Upper lobe of right lung (tissue), 1 donor: ENCODE measurements at regions not wholly inside any gene's neighbourhood (a gene's known extent, or its start where the extent isn't known, plus 50 kb on each side); places are given as distances from the start of the nearest gene placed in this dataset.
A peak's percentile ranks its signal among the peaks of the same experiment; 100 is the strongest.

ENCODE experiments used
- ATAC-seq: fragments of 200-7000 bp; cut with Tn5 transposase; one replicate; pipeline ENCODE4 v1.9.1; 2020; ENCODE audit warnings: mild to moderate bottlenecking, moderate library complexity
- DNase-seq: peaks from one replicate; pipeline ENCODE4 v3.0.0-alpha.2; 2020
- H3K27ac ChIP-seq: fragments of 200-600 bp; one replicate; pipeline ENCODE4 v1.8.0; 2022
- H3K27me3 ChIP-seq: fragments of 200-600 bp; one replicate; pipeline ENCODE4 v1.8.0; 2022; ENCODE audit warnings: mild to moderate bottlenecking
- H3K36me3 ChIP-seq: fragments of 200-600 bp; one replicate; pipeline ENCODE4 v1.8.0; 2022
- H3K4me1 ChIP-seq: fragments of 200-600 bp; one replicate; pipeline ENCODE4 v1.8.0; 2022
- H3K4me3 ChIP-seq: fragments of 200-600 bp; one replicate; pipeline ENCODE4 v1.8.0; 2022; ENCODE audit warnings: mild to moderate bottlenecking
- H3K9me3 ChIP-seq: fragments of 200-600 bp; one replicate; pipeline ENCODE4 v1.8.0; 2022
- CTCF ChIP-seq: fragments of 200-600 bp; IDR thresholded peaks from one replicate; pipeline ENCODE4 v1.8.0; 2022; ENCODE audit warnings: antibody characterized with exemption
- intact Hi-C: fragments of 100-400 bp; cut with DNase I; formaldehyde crosslinking; loops from one replicate; pipeline ENCODE4 v1.11.0; 2022
- donor health status: DM: no; HTN: yes; CAD: no; lungs with severe emphysema.

- H3K9me3 ChIP-seq: no peaks in the 10 kb centered on the region
- no peak for TF ChIP-seq CTCF
- intact Hi-C loops: no loop called here
- H3K27ac ChIP-seq: no peak overlapping the region
- H3K4me3 ChIP-seq: no peak overlapping the region
- no peaks in the 10 kb centered on the region for H3K36me3 ChIP-seq
- peak; percentile 76 for ATAC-seq
- peaks cover 7% of the 10 kb centered on the region for H3K4me1 ChIP-seq
- no peak for DNase-seq
- H3K27me3 ChIP-seq: no peaks in the 10 kb centered on the region
These were observed 187.2 kb downstream of the BCL11A start for GRCh38 chr2:60366135-60366712.

GRCh38 chr2:60365556-60365955 is 187.9 kb downstream of the BCL11A start:
- peak; percentile 53 for ATAC-seq
- no peaks in the 10 kb centered on the region for H3K36me3 ChIP-seq
- no peak overlapping the region for H3K4me3 ChIP-seq
- H3K27me3 ChIP-seq: no peaks in the 10 kb centered on the region
- intact Hi-C loops: no loop called here
- DNase-seq: no peak
- no peak for TF ChIP-seq CTCF
- no peaks in the 10 kb centered on the region for H3K9me3 ChIP-seq
- peaks cover 7% of the 10 kb centered on the region for H3K4me1 ChIP-seq
- H3K27ac ChIP-seq: no peak overlapping the region

GRCh38 chr2:60364491-60364890 is 189.0 kb downstream of the BCL11A start:
- H3K4me1 ChIP-seq: peaks cover 7% of the 10 kb centered on the region
- H3K9me3 ChIP-seq: no peaks in the 10 kb centered on the region
- ATAC-seq (no peak), DNase-seq (no peak)
- no peak overlapping the region for H3K27ac ChIP-seq
- H3K4me3 ChIP-seq: no peak overlapping the region
- H3K27me3 ChIP-seq: no peaks in the 10 kb centered on the region
- no peak for TF ChIP-seq CTCF
- intact Hi-C loops: no loop called here
- no peaks in the 10 kb centered on the region for H3K36me3 ChIP-seq

- Histone ChIP-seq H3K9me3 (no peaks in the 10 kb centered on the region), H3K4me1 (peaks cover 7% of the 10 kb centered on the region), H3K36me3 (no peaks in the 10 kb centered on the region), H3K27me3 (no peaks in the 10 kb centered on the region), H3K4me3 (no peak overlapping the region), H3K27ac (no peak overlapping the region)
- TF ChIP-seq CTCF: no peak
- no peak for DNase-seq
- ATAC-seq: no peak
- intact Hi-C loops: no loop called here
These were observed 192.0 kb downstream of the BCL11A start for GRCh38 chr2:60361498-60361897.

GRCh38 chr2:60359569-60359968 is 193.9 kb downstream of the BCL11A start:
- Histone ChIP-seq H3K27ac (no peak overlapping the region), H3K27me3 (no peaks in the 10 kb centered on the region), H3K4me1 (no peaks in the 10 kb centered on the region), H3K36me3 (no peaks in the 10 kb centered on the region), H3K9me3 (no peaks in the 10 kb centered on the region), H3K4me3 (no peak overlapping the region)
- TF ChIP-seq CTCF: no peak
- intact Hi-C loops: no loop called here
- peak; percentile 68 for ATAC-seq
- DNase-seq: no peak

GRCh38 chr2:60358476-60358875 is 195.0 kb downstream of the BCL11A start:
- H3K9me3 ChIP-seq: no peaks in the 10 kb centered on the region
- no peaks in the 10 kb centered on the region for H3K27me3 ChIP-seq
- no peaks in the 10 kb centered on the region for H3K36me3 ChIP-seq
- H3K4me3 ChIP-seq: no peak overlapping the region
- intact Hi-C loops: no loop called here
- no peaks in the 10 kb centered on the region for H3K4me1 ChIP-seq
- TF ChIP-seq CTCF: no peak
- no peak for DNase-seq
- no peak overlapping the region for H3K27ac ChIP-seq
- ATAC-seq: no peak
